Esophagus muscularis mucosa (tissue), 4 donors: ENCODE measurements at regions not wholly inside any gene's neighbourhood (a gene's known extent, or its start where the extent isn't known, plus 50 kb on each side); places are given as distances from the start of the nearest gene placed in this dataset.

Experiments
- DNase-seq: peaks from one replicate; pipeline ENCODE4 v3.0.0-alpha.2; 2017; ENCODE audit errors: extremely low spot score
- H3K27ac ChIP-seq, 4 donors: fragments of 200-600 bp; sonication (generic); replicated peaks in 1 of 4; 1 replicate in 3 of 4; 2 replicates in 1 of 4; pipeline ENCODE4 v1.5.1; 2016 to 2019; ENCODE audit warnings: mild to moderate bottlenecking in 1 of 4
- H3K27me3 ChIP-seq, 4 donors: fragments of 200-600 bp; sonication (generic); one replicate each; pipeline versions ENCODE4 v1.5.1 to v1.6.0; 2016 to 2019
- H3K36me3 ChIP-seq, 4 donors: fragments of 200-600 bp; sonication (generic); one replicate each; pipeline ENCODE4 v1.5.1; 2016 to 2019
- H3K4me1 ChIP-seq, 4 donors: fragments of 200-600 bp; sonication (generic); one replicate each; pipeline ENCODE4 v1.5.1; 2016 to 2019
- H3K4me3 ChIP-seq, 4 donors: fragments of 200-600 bp; sonication (generic); 1 replicate in 2 of 4; 2 replicates in 2 of 4; pipeline ENCODE4 v1.5.1; 2016 to 2019; ENCODE audit warnings: mild to moderate bottlenecking in 4 of 4, moderate library complexity in 1 of 4
- H3K9me3 ChIP-seq, 4 donors: fragments of 200-600 bp; sonication (generic); 1 replicate in 3 of 4; 2 replicates in 1 of 4; pipeline ENCODE4 v1.5.1; 2016 to 2019
- CTCF ChIP-seq, 3 experiments: fragments of 200-600 bp in 2 of 3; fragments of 450-650 bp in 1 of 3; sonication (generic) in 2 of 3; IDR thresholded peaks; one replicate each; pipeline ENCODE4 v1.5.1; 2017 to 2019; ENCODE audit warnings: antibody characterized with exemption in 3 of 3, mild to moderate bottlenecking in 2 of 3, moderate library complexity in 1 of 3
- EP300 ChIP-seq: sonication (generic); formaldehyde crosslinking; IDR thresholded peaks from one replicate; pipeline ENCODE4 v1.6.1; 2017; ENCODE audit warnings: antibody characterized with exemption
- POLR2A ChIP-seq: fragments of 450-650 bp; IDR thresholded peaks from one replicate; pipeline ENCODE4 v1.6.1; 2017; ENCODE audit warnings: antibody characterized with exemption, moderate library complexity, mild to moderate bottlenecking, low read depth
- POLR2AphosphoS5 ChIP-seq, 2 donors: sonication (generic); formaldehyde crosslinking; IDR thresholded peaks; one replicate each; pipeline ENCODE4 v1.6.1; 2017; ENCODE audit warnings: antibody characterized with exemption in 2 of 2
- WGBS: methylation state at CpG from one replicate; pipeline ENCODE4 v1.1.5; 2018; 5-methylcytosine and 5-hydroxymethylcytosine counted together
- intact Hi-C: fragments of 100-400 bp; cut with DNase I; formaldehyde crosslinking; loops from one replicate; pipeline ENCODE4 v1.15.1; 2023

- no peaks in the 10 kb centered on the region for H3K4me1 ChIP-seq
- H3K27me3 ChIP-seq, result no peaks in the 10 kb centered on the region
- WGBS, result 81% methylated on average over 3 of the region's 3 CpGs
- intact Hi-C loops, result no loop called here
- no peaks in the 10 kb centered on the region for H3K9me3 ChIP-seq
- TF ChIP-seq POLR2A, result no peak
- no peak for DNase-seq
- H3K27ac ChIP-seq, result no peak overlapping the region
- H3K4me3 ChIP-seq, result no peak overlapping the region
- H3K36me3 ChIP-seq, result no peaks in the 10 kb centered on the region
These were observed 140.4 kb downstream of the ZNF518B start for GRCh38 chr4:10316851-10317250.

- H3K27ac ChIP-seq, result no peak overlapping the region
- WGBS, result 81% methylated on average over 4 of the region's 4 CpGs
- no peaks in the 10 kb centered on the region for H3K9me3 ChIP-seq
- H3K4me1 ChIP-seq, result no peaks in the 10 kb centered on the region
- no peaks in the 10 kb centered on the region for H3K27me3 ChIP-seq
- intact Hi-C loops, result no loop called here
- DNase-seq, result no peak
- TF ChIP-seq CTCF (IDR thresholded peaks at IDR 0.05), result no peak
- no peak for TF ChIP-seq EP300
- no peak for TF ChIP-seq POLR2A
- TF ChIP-seq POLR2AphosphoS5 (IDR thresholded peaks at IDR 0.05), result no peak
- H3K4me3 ChIP-seq, result no peak overlapping the region
- H3K36me3 ChIP-seq, result no peaks in the 10 kb centered on the region
These were observed 141.6 kb downstream of the ZNF518B start for GRCh38 chr4:10315638-10316037.

GRCh38 chr4:10312568-10312967, 144.7 kb downstream of the ZNF518B start:
- Histone ChIP-seq H3K4me3 (no peak overlapping the region), H3K4me1 (no peaks in the 10 kb centered on the region), H3K27me3 (no peaks in the 10 kb centered on the region), H3K27ac (no peak overlapping the region), H3K36me3 (no peaks in the 10 kb centered on the region), H3K9me3 (no peaks in the 10 kb centered on the region)
- TF ChIP-seq POLR2AphosphoS5 (IDR thresholded peaks at IDR 0.05), result no peak
- TF ChIP-seq EP300, result no peak
- no peak for TF ChIP-seq POLR2A
- TF ChIP-seq CTCF (IDR thresholded peaks at IDR 0.05), result no peak
- intact Hi-C loops, result no loop called here
- WGBS, result 86% methylated on average over 3 of the region's 3 CpGs
- DNase-seq, result no peak

- Histone ChIP-seq H3K27me3 (no peaks in the 10 kb centered on the region), H3K4me1 (no peaks in the 10 kb centered on the region), H3K9me3 (no peaks in the 10 kb centered on the region), H3K36me3 (no peaks in the 10 kb centered on the region), H3K27ac (no peak overlapping the region), H3K4me3 (no peak overlapping the region)
- DNase-seq, result no peak
- WGBS, result 84% methylated on average over 4 of the region's 4 CpGs
- intact Hi-C loops, result no loop called here
- TF ChIP-seq EP300 (no peak), POLR2A (no peak), POLR2AphosphoS5 (IDR thresholded peaks at IDR 0.05) (no peak), CTCF (IDR thresholded peaks at IDR 0.05) (no peak)
These were observed 145.3 kb downstream of the ZNF518B start for GRCh38 chr4:10311939-10312338.

GRCh38 chr4:10305816-10306215, 151.4 kb downstream of the ZNF518B start:
- H3K4me1 ChIP-seq, result no peaks in the 10 kb centered on the region
- H3K4me3 ChIP-seq, result no peak overlapping the region
- no peak overlapping the region for H3K27ac ChIP-seq
- H3K36me3 ChIP-seq, result no peaks in the 10 kb centered on the region
- no peaks in the 10 kb centered on the region for H3K9me3 ChIP-seq
- TF ChIP-seq POLR2AphosphoS5 (IDR thresholded peaks at IDR 0.05) (no peak), EP300 (no peak), CTCF (IDR thresholded peaks at IDR 0.05) (no peak), POLR2A (no peak)
- no peak for DNase-seq
- intact Hi-C loops, result no loop called here
- H3K27me3 ChIP-seq, result no peaks in the 10 kb centered on the region
